ENCODE measurements at regions not wholly inside any gene's neighbourhood (a gene's known extent, or its start where the extent isn't known, plus 50 kb on each side); places are given as distances from the start of the nearest gene placed in this dataset.
A peak's percentile ranks its signal among the peaks of the same experiment; 100 is the strongest.

DNA sequence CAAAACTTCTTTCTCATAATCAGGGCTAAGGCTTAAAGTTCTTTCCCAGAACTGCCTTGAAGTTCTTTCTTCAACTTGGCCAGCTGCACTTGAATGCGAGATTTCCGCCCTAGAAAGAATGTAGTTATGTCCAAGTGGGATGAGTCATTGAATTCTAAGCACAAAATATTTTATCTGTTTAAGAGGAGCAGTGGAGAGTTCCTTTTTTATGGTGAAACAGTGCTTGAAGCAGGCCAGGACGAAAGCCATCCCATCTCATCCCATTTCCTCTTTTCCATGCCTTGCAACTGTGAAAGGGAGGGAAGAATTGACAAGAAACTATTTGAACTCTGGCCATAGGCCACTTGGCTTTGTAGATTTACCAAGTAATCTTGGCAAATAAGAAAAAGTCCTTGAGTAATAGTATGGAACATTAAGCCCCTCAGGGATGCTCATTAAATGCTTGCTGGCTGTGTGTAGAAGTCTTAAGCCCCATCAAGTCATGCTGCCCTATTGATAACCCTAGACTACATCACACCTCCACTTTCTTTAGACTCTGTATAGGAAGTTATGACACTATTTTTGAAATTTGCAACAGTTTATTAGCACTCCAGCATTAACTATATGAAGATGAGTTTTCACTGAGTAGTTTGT is 174.5 kb downstream of the KCTD12 start:
- peak; percentile 6 for DNase-seq (ENCODE audit: low spot score)

DNA sequence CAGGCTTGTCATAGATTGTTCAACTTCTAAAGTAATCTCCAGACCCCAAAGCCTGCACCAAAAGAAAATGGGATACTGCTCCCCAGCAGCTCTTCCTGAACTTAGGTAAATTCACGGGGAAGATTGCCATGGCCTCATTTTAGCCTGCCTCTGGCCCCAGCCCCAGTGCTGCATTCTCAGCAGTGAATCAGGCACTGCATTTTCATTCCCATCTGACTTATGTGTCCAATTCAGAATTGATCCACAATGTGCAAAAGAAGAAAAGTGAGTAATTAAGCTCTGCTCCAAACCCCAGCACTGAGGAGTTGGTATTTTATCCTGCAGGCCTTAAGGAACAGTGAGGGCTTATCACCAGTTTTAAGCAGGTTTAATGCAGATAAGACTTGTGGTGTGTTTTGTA is 176.4 kb downstream of the KCTD12 start:
- DNase-seq (ENCODE audit: low spot score): no peak

DNA sequence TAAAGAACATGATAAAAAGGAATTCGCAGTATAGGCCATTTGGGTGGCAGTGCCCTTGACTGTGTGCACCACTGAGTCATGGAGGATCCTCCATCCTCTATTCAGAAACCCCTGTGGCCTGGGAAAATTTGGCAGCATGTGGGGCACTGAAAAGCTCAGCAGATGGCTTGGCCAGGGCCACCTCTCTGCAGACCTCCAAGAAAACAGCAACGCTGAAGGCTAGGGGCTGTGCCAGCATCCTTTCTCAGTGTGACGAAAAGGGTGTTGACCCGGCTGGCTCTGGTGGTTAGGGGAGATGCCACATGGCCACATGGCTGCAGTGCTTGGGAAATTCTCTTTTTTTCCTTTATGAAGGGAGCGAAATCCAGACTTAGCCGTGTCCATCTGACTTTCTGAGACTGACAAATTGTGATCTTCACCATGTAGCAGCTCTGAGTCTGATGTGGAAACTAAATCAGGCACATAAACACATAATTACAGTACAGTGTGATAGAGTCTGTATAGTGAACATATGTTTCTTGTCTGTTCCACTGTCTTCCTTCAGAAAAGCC is 178.0 kb downstream of the KCTD12 start:
- no peak for DNase-seq (ENCODE audit: low spot score)

DNA sequence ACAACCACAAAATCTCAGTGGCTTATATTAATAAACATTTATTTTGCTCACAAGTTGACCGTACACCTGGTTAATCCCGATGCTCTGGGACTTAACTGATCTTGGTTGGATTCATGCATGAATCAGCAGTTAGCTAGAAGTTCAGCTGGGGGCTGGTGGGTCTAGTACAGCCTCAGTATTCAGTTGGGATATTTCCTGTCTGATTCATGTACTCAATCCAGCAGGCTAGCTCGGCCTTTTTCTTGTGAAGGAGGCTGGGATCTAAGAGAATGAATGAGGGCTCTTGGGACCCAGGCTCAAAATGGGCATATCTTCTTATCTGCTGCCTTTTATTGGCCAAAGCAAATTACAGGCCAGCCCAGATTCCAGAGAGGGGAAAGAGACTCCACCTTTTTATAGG is 178.8 kb downstream of the KCTD12 start:
- no peak for DNase-seq (ENCODE audit: low spot score)

DNA sequence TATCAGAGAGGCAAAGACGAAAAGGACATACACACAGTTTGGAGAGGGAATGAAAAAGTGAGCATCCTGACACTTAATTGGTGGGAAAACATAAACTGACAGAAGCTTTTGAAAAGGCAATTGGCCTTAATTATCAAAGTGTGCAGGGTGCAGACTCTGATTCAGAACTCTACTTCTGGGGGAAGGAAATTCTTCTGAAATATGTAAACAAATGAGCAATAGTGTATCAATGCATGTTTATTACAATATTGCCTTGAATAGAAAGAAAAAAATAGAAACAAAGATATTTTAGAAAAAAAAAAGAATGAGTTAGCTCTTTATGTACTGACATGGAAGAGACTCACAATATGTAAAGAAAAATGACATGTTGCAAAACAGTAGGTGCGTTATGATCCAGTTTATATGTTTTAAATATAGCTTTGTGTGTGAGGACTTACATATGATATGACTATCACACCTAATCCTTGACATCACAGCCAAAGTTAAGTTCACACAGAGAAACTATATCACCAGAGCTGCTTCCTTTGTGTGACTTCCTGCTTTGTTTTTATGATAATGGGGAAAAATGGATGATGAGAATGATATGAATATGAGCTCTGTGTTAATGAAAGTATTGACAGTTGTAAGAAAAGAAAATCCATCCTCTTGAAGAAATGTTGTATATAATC is 182.4 kb downstream of the KCTD12 start:
- DNase-seq (ENCODE audit: low spot score): no peak

DNA sequence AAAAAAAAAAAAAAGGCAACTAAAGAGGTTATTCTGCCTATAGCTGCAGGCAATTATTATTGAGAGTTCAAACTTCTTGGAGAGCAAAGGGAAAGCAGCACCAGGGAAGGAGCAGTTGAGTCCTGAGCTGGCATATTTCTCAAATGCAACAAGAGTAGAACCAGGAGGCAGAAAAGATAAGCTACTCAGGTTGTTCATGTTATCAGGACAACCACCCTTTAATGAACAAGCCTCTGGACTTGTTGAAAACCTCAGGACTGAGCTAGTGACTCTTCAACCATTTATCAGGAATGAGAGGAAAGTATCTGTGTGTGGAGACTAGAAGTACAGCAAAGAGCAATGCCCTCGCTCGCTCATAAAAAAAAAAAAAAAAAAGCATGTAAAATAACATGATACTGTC is 183.0 kb downstream of the KCTD12 start:
- no peak for DNase-seq (ENCODE audit: low spot score)

DNA sequence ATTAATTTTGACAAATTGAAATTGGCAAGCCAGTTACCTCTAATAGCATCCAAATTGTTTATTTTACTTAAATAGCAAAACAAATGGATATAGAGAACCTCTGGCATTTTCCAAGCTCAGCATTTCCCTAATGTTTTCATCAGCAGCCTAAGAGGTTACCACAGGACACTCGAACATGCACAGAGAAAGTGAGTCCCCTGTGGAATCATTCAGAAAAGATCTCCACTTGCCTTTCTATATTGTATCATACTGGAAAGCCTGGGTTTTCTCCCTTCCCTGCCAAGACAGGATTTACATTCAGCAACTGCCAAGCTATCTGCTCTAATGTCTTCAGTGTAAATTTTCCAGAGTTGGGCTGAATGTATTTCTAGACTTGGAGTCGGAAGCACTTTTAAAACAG is 188.9 kb downstream of the KCTD12 start:
- DNase-seq (ENCODE audit: low spot score): no peak

DNA sequence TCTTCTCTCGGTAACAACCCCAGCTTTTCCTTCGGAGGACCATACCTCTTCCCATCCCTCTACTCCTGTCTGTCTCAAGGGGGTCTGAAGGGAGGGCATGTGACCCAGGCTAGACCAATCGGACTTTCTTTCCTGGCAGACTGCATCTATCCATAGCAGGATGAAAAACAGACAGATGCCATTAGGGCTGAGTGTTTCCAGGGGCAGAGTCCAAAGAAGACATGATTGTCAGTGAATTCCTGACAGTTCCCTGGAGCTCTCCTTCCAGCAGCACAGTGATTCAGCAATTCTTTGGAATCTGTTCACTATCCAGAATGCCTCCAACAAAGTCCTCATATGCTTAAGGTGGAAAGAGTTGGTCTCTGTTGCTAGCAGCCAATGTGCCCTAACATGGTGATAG is 189.8 kb downstream of the KCTD12 start:
- DNase-seq (ENCODE audit: low spot score): no peak

DNA sequence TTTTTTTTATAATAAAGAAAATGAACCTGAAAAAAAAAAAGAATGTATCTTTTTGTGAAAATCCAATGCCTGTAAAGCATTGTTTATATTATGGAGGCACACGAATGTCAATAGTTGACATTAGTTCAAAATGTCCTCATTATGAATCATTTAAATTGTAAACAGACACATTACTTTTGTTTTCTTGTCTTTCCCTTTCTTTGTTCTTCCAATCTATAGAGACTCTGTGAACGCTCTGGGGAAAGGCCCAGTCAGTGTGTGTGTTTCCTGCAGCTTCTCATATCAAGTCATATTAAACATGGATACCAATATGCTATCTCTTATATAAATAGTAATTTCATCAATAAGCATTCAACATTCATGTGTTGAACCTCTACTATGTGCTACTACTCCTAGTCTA is 193.1 kb downstream of the KCTD12 start:
- DNase-seq (ENCODE audit: low spot score): no peak

DNA sequence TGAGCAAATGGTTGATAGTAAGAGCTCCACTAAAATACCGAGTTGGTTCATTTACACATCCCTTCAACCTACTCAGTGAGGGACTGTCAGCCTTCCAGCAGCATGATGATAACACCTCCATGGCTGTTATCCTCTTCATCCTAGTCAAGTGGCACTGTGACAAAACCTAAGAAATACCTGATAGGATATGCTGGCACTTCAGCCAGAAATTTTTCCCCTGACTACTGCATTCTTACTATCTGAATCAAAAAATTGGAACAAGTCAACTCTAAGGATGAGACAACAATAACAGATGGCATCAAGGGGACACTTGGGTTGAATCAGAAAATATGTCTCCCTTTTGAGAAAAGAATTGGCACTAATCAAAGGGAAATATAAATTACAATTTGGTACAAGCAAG is 193.9 kb downstream of the KCTD12 start:
- DNase-seq (ENCODE audit: low spot score): no peak

DNA sequence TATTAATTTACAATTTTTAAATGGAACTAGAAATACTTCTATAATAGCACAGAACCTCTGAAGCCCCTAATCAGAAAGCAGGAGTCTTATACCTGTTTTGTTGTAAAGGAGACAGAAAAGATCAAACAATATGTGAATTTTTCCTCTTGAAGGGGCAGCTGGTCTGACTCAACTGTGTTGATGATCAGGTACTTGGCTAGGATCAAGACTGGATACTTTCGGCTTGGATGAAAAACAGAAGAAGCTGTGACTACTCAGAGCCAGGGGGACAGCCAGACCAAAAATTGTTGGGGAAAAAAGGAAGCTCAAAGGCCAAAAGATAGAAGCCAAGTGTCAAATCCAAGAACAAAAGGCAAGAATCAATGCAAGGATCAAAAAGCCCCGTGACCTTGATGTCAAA is 195.6 kb downstream of the KCTD12 start:
- DNase-seq (ENCODE audit: low spot score): no peak

DNA sequence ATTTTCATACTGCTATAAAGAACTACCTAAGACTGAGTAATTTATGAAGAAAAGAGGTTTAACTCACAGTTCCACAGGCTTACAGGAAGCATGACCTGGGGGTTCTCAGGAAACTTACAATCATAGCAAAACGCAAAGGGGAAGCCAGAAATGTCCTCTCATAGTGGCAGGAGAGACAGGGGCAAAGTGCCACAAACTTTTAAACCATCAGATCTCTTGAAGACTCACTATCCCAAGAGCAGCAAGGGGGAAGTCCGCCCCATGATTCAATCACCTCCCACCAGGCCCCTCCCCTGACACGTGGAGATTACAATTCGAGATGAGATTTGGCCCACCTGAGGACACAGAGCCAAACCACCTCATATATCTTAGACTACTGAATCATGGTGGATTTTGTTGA is 198.7 kb downstream of the KCTD12 start:
- DNase-seq (ENCODE audit: low spot score): no peak

DNA sequence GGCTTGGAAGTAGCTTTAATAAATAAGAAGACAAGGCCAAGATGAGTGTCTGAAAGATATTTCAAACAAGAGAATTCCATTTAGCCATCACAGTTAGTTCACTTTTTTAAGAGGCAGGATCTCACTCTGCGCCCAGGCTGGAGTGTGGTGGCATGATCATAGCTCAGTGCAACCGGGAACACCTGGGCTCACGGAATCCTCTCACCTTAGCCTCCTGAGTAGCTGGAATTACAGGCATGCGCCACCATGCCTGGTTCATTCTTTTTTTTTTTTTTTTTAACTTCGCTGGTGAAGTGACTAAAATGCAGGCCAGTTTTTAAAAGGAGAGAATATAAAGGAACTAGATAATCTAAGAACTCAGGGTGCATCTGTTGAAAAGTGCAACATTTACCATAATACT is 200.3 kb downstream of the KCTD12 start:
- no peak for DNase-seq (ENCODE audit: low spot score)

DNA sequence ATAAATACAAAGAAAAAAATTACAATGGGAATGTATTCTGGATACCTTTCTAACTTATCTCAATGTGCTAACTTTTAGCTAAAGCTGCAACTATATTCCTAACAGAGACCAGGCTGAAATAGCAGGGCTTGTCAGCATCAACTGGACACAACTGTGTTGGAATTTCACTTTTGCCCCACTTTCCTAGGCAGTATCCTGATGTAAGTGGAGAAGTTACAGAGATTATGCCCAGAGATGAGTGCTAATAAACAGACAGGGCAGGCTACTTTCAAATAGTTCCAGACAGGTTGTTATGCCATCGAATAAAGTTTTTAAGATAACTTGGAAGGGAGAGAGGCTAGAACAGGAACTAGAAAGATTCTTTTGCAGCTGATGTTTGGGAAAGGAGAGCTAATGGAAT is 201.9 kb downstream of the KCTD12 start:
- DNase-seq (ENCODE audit: low spot score): no peak

DNA sequence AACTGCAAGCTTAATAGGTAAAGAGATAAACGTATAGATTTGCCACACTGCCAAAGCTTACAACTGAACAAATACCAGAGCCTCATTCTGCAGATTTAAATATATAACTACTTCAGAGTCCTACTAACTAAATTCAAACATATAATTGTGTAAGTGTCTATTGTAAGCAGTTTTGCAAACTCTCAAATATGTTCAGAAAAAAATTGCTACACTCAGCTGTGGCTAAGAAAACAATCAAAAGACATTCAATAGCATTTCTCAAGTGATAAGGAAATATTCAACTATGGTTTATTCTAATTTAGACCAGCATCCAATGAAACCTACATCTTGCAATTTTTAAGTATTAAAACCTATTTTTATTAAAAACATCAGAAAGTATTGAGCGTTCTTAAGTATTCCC is 202.4 kb downstream of the KCTD12 start:
- no peak for DNase-seq (ENCODE audit: low spot score)

DNA sequence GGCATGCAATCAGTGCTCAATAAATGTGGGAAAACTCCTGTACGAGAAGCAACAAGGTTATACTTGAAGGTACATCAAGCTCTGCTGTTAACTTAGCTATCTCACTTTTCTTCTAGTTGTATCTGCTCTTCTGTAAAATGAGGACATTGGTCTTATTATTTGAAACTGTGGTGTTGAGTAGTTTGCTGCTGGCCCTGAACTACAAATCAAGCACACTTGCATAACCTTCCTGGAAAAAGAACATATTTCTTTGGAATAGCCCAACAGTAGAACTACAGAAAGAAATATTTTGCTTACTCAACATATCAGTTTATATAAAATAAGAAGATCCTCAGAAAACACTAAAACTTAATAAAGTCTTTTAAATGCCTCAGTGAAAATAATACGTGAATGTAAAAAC is 203.0 kb downstream of the KCTD12 start:
- DNase-seq (ENCODE audit: low spot score): no peak

DNA sequence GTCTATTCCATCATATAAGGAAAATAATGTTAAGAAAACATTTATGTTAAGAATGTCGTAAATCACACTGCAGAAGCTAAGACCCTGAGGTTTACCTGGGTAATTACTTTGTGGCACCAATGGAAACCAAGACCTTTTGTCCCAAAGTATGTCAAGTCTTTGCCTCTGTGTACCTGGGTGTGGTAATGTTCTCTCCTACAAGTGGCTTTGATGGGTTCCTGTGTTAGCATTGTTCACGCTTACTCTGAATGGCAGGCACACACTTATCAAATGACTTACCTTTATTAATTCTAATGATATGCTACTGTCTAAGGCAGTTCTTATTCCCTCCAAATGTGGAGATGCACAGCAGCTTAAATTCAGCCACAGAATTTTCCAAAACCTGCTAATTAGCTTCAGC is 206.1 kb downstream of the KCTD12 start:
- no peak for DNase-seq (ENCODE audit: low spot score)

DNA sequence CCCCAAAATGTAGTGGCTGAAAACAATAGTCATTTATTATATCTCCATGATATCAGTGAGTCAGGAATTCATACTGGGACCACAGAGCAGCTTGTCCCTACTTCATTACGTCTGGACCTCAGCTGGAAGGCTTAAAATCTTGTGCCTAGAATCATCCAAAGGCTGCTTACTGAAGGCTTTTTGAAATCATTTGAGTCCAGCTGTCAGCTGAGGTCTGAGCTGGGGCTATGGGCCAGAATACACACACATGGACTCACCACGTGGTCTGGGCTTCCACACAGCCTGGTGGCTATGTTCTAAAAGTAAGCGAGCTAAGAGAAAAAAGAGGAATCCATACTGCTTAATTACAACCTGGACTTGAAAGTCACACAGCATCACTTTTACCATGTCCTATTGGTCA is 209.2 kb downstream of the KCTD12 start:
- DNase-seq (ENCODE audit: low spot score): no peak

DNA sequence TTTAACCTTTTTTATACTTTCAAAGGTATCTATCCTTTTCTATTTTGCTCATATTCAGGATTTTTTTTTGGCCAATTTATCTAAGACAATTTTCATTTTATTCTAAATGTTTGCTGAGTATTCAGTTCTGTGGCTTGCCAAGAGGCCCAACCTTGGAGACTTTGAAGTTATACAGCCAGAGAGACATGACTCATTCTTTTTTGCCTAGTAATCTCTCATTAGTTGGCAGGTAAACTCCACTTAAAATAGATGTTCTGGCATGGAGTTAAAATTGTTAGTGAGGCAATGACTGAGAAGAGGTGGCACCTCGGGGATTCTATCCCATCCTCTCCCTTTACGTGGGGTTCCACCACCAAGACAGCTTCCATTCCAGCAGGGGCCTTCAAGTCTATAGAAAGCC is 213.8 kb downstream of the KCTD12 start:
- peak; percentile 4 for DNase-seq (ENCODE audit: low spot score)

DNA sequence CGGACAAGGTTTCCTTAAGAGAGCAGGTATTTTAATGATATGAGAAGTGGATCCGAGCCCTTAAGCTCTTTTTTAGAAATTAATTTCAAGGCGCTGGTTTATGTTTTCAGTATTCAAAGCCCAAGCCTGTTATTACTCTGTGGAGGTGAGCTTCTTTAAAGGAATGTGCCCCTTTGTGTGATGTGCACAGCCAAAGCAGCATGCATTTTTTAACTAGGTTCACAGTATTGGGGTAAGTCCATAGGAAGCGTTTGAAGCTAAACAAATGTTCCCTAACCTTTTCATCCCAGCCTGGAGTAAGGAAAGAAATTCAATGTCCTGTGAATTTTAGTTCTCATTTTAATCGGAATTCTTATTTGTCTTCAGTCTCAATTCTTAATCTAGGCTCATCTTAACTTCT is 217.5 kb downstream of the KCTD12 start:
- DNase-seq (ENCODE audit: low spot score): no peak

DNA sequence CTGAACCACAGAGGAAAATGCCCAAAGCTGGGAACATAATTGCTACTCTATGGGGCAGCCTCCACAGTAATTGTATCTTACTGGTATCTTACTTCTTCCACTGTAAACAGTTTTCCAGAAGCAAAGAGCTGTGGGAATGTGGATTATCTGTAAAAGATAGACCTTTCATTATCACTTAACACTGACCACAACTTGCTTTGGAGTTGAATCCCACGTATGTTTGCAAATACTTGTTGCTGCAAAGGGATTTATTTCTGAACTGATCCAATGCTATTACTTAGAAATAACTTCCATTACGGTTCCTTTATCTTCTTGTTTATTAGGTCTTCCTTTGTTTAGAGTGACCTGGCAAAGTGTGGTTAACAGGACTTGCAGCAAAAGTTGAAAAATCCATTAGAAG is 218.1 kb downstream of the KCTD12 start:
- no peak for DNase-seq (ENCODE audit: low spot score)

DNA sequence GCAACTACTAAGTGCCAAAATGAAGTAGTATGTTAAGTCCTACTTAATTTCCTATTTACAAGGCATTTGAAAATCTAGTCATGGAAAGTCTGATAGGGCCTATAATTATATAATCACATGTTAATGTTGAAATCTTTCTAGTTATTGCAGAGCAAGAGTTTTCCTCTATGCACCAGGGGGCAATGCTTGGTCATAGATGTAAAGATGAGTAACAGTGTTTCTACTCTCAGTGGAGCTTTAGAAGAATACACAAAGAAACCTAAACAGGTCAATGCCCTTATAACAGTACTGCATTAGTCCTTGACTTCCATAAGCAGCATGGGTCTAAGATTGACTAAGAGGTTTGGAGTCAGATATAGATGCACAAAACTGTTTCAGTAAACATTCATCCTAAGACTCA is 218.7 kb downstream of the KCTD12 start:
- DNase-seq (ENCODE audit: low spot score): peak; percentile 4

DNA sequence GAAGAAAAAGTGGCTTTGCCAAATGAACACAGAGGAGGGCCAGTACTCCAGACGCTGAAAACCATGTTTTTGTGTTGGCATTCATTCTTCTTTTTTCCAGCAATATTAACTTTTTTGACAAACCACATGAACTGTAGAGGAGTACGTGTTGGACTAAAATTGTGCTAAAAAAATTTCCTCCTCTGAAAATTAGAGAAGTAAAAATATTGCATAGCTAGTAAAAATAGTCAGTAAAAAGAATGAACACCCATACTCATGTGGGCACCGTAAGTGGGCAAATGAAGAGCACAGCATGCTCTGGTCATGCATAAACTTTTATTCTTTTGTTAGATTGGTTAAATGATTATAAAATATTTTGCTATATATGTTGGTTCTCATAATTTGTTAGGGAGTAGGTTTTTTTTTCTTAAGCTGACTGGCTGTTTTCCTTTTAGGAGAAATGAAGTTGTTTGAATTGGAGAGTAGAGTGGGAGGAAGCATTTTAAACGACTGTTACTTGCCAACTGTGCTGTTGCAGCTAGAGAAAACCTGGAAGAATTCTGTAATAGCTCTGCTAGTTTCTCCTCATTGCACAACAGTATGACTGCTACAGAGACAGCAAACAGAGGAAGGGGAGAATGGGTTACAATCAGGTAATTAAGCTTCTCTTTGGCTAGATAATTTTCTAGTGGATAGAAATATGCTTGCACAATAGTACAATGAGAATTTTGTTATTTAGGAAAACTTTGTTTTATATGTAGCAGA is 222.4 kb downstream of the KCTD12 start:
- no peak for DNase-seq (ENCODE audit: low spot score)

Measured in H4 (cell line).